ENCODE measurements at regions not wholly inside any gene's neighbourhood (a gene's known extent, or its start where the extent isn't known, plus 50 kb on each side); places are given as distances from the start of the nearest gene placed in this dataset.
"Not testable (repeated sequence)": the region's sequence is repeated elsewhere in the genome, so short reads cannot be mapped to it uniquely, and the experiment has no call there.

GRCh38 chr16:29306201-29306600, 100.3 kb downstream of the NPIPB11 start:
- TF ChIP-seq CTCF (IDR thresholded peaks at IDR 0.05; ENCODE audit: insufficient read depth, low read depth, low read length) = no peak
- DNase-seq (ENCODE audit: low read depth) = no peak
- H3K4me3 ChIP-seq (ENCODE audit: low read depth, low read length) = no peak overlapping the region

- DNase-seq (ENCODE audit: low read depth); H3K4me3 ChIP-seq (ENCODE audit: low read depth, low read length): not testable (repeated sequence)
Measured at GRCh38 chr16:29305018-29305417, 101.5 kb downstream of the NPIPB11 start.

- H3K4me3 ChIP-seq (ENCODE audit: low read depth, low read length) = no peak overlapping the region
- TF ChIP-seq CTCF (IDR thresholded peaks at IDR 0.05; ENCODE audit: insufficient read depth, low read depth, low read length) = no peak
- no peak for DNase-seq (ENCODE audit: low read depth)
Measured at GRCh38 chr16:29304251-29304650, 102.3 kb downstream of the NPIPB11 start.

GRCh38 chr16:29303520-29303919, 103.0 kb downstream of the NPIPB11 start:
- H3K4me3 ChIP-seq (ENCODE audit: low read depth, low read length) = no peak overlapping the region
- DNase-seq (ENCODE audit: low read depth) = no peak
- no peak for TF ChIP-seq CTCF (IDR thresholded peaks at IDR 0.05; ENCODE audit: insufficient read depth, low read depth, low read length)

GRCh38 chr16:29302976-29303375, 103.5 kb downstream of the NPIPB11 start:
- no peak for DNase-seq (ENCODE audit: low read depth)
- no peak overlapping the region for H3K4me3 ChIP-seq (ENCODE audit: low read depth, low read length)
- no peak for TF ChIP-seq CTCF (IDR thresholded peaks at IDR 0.05; ENCODE audit: insufficient read depth, low read depth, low read length)

- not testable (repeated sequence) for H3K4me3 ChIP-seq (ENCODE audit: low read depth, low read length); DNase-seq (ENCODE audit: low read depth)
Measured at GRCh38 chr16:29302433-29302832, 104.1 kb downstream of the NPIPB11 start.

GRCh38 chr16:29301662-29302285, 104.7 kb downstream of the NPIPB11 start:
- H3K4me3 ChIP-seq (ENCODE audit: low read depth, low read length) = not testable (repeated sequence)

GRCh38 chr16:29300541-29301535, 105.7 kb downstream of the NPIPB11 start:
- not testable (repeated sequence) for H3K4me3 ChIP-seq (ENCODE audit: low read depth, low read length); DNase-seq (ENCODE audit: low read depth)

More at GRCh38 chr16:29301662-29302285, 104.7 kb downstream of the NPIPB11 start:
- not testable (repeated sequence) for DNase-seq (ENCODE audit: low read depth)

- DNase-seq (ENCODE audit: low read depth) = peak; percentile 97
- H3K4me3 ChIP-seq (ENCODE audit: low read depth, low read length) = not testable (repeated sequence)
Measured at GRCh38 chr16:29300030-29300491, 106.5 kb downstream of the NPIPB11 start.

GRCh38 chr16:29298997-29299396, 107.5 kb downstream of the NPIPB11 start:
- DNase-seq (ENCODE audit: low read depth); H3K4me3 ChIP-seq (ENCODE audit: low read depth, low read length): not testable (repeated sequence)

GRCh38 chr16:29298307-29298706, 108.2 kb downstream of the NPIPB11 start:
- not testable (repeated sequence) for H3K4me3 ChIP-seq (ENCODE audit: low read depth, low read length); DNase-seq (ENCODE audit: low read depth)

GRCh38 chr16:29297809-29298177, 108.7 kb downstream of the NPIPB11 start:
- not testable (repeated sequence) for H3K4me3 ChIP-seq (ENCODE audit: low read depth, low read length); DNase-seq (ENCODE audit: low read depth)

GRCh38 chr16:29297144-29297808, 109.2 kb downstream of the NPIPB11 start:
- H3K4me3 ChIP-seq (ENCODE audit: low read depth, low read length); DNase-seq (ENCODE audit: low read depth): not testable (repeated sequence)

All from fibroblast of villous mesenchyme (primary cell).